GM12878 (cell line): ENCODE measurements at regions not wholly inside any gene's neighbourhood (a gene's known extent, or its start where the extent isn't known, plus 50 kb on each side); places are given as distances from the start of the nearest gene placed in this dataset.

ENCODE experiments used
- ATAC-seq: fragments of 200-7000 bp; cut with Tn5 transposase; 3 replicates; pipeline ENCODE4 v1.9.1; 2020; ENCODE audit warnings: mild to moderate bottlenecking, moderate library complexity
- BruUV-seq: library from RNA; stranded (reverse); fragments of 400-500 nt; replicated peaks from 2 replicates; lab custom pipeline; 2021; lab: Mats Ljungman, UMichigan
- CTCF ChIA-PET: fragments of 300-600 bp; sonication (Branson Sonifier 250); formaldehyde crosslinking; extraction: SDS; loops from one replicate; lab custom pipeline; 2021; ENCODE audit warnings: inconsistent platforms; lab: Yijun Ruan, JAX
- POLR2A ChIA-PET: fragments of 350-600 bp; formaldehyde crosslinking; extraction: SDS; loops from one replicate; lab custom pipeline; 2021; ENCODE audit warnings: inconsistent platforms; lab: Charles Lee
- RAD21 ChIA-PET: fragments of 300-600 bp; sonication (Branson Sonifier 250); formaldehyde crosslinking; loops from one replicate; lab custom pipeline; 2023; ENCODE audit warnings: antibody characterized with exemption; ENCODE audit not compliant: unreplicated experiment; lab: Charles Lee
- SMC1A ChIA-PET: fragments of 300-600 bp; sonication (Branson Sonifier 250); formaldehyde crosslinking; loops from one replicate; lab custom pipeline; 2023; ENCODE audit not compliant: unreplicated experiment, uncharacterized antibody; lab: Charles Lee
- DNase-seq: peaks from one replicate; pipeline ENCODE4 v3.0.0-alpha.2; 2011; ENCODE audit warnings: low read depth, low spot score
- FAIRE-seq: peaks from 3 replicates; lab custom pipeline; 2011; peaks lifted over from hg19 to GRCh38; lab: Jason Lieb, UNC
- H2AFZ ChIP-seq: 2 replicates; pipeline ENCODE4 v1.6.0; 2011; ENCODE audit warnings: low read depth, low read length, control low read depth; ENCODE audit not compliant: control insufficient read depth
- H3K27ac ChIP-seq: 2 replicates; pipeline ENCODE4 v1.5.1; 2011; ENCODE audit warnings: control low read depth; ENCODE audit not compliant: control insufficient read depth, insufficient read depth
- H3K27me3 ChIP-seq, 2 experiments: replicated peaks in 1 of 2; 2 replicates each; pipeline versions ENCODE4 v1.6.0 to v1.6.1; 2011; ENCODE audit warnings: low read length in 1 of 2; ENCODE audit not compliant: control insufficient read depth in 2 of 2, insufficient read depth in 2 of 2
- H3K36me3 ChIP-seq, 2 experiments: 2 replicates each; pipeline ENCODE4 v1.5.1; 2011; ENCODE audit warnings: low read length in 1 of 2; ENCODE audit not compliant: control insufficient read depth in 2 of 2, insufficient read depth in 2 of 2
- H3K4me1 ChIP-seq: 2 replicates; pipeline ENCODE4 v1.6.1; 2011; ENCODE audit warnings: mild to moderate bottlenecking, low read length, moderate library complexity, mixed read lengths; ENCODE audit not compliant: control insufficient read depth, insufficient read depth
- H3K4me2 ChIP-seq: 2 replicates; pipeline ENCODE4 v1.6.0; 2011; ENCODE audit warnings: control low read depth; ENCODE audit not compliant: control insufficient read depth, insufficient read depth
- H3K4me3 ChIP-seq: fragments of 200-600 bp; sonication (generic); 2 replicates; pipeline ENCODE4 v1.5.1; 2016
- H3K79me2 ChIP-seq: 2 replicates; pipeline ENCODE4 v1.6.0; 2011; ENCODE audit warnings: low read length; ENCODE audit not compliant: control insufficient read depth, insufficient read depth
- H3K9ac ChIP-seq: 2 replicates; pipeline ENCODE4 v1.8.0; 2011; ENCODE audit warnings: low read length, control low read depth, mixed read lengths; ENCODE audit not compliant: control insufficient read depth, insufficient read depth
- H3K9me3 ChIP-seq: replicated peaks from 3 replicates; pipeline ENCODE4 v1.5.1; 2011; ENCODE audit warnings: mild to moderate bottlenecking, low read length; ENCODE audit not compliant: control insufficient read depth, insufficient read depth
- H4K20me1 ChIP-seq: 2 replicates; pipeline ENCODE4 v1.6.0; 2011; ENCODE audit not compliant: control insufficient read depth, insufficient read depth
- BMI1 ChIP-seq: fragments of 450-650 bp; IDR thresholded peaks from 2 replicates; pipeline ENCODE4 v1.6.1; 2016; ENCODE audit warnings: mild to moderate bottlenecking, moderate library complexity, borderline replicate concordance
- HDGF ChIP-seq: fragments of 450-650 bp; IDR thresholded peaks from 2 replicates; pipeline ENCODE4 v1.6.1; 2016; ENCODE audit warnings: antibody characterized with exemption
- IKZF1 ChIP-seq: fragments of 450-650 bp; conservative IDR thresholded peaks from 2 replicates; pipeline ENCODE4 v1.6.1; 2017; ENCODE audit warnings: antibody characterized with exemption, mild to moderate bottlenecking
- IRF4 ChIP-seq: IDR thresholded peaks from 2 replicates; pipeline ENCODE4 v1.6.1; 2011; ENCODE audit warnings: low read depth, low read length
- MTA3 ChIP-seq: IDR thresholded peaks from 2 replicates; pipeline ENCODE4 v1.6.1; 2012; ENCODE audit warnings: low read length, inconsistent platforms, borderline replicate concordance
- POLR2AphosphoS2 ChIP-seq: IDR thresholded peaks from 2 replicates; pipeline ENCODE4 v1.6.1; 2011; ENCODE audit warnings: low read depth, mild to moderate bottlenecking, low read length, improper control_type of control experiment, moderate library complexity
- SPI1 ChIP-seq: IDR thresholded peaks from 2 replicates; pipeline ENCODE4 v1.6.1; 2011; ENCODE audit warnings: low read depth, mild to moderate bottlenecking, low read length, moderate library complexity, borderline replicate concordance; ENCODE audit not compliant: insufficient read depth
- SRF ChIP-seq, 2 experiments: IDR thresholded peaks; 2 replicates each; pipeline ENCODE4 v1.6.1; 2011; ENCODE audit warnings: low read depth in 2 of 2, low read length in 2 of 2, mild to moderate bottlenecking in 1 of 2, moderate library complexity in 1 of 2
- YBX1 ChIP-seq: fragments of 450-650 bp; IDR thresholded peaks from 2 replicates; pipeline ENCODE4 v1.6.1; 2016; ENCODE audit warnings: antibody characterized with exemption
- YY1 ChIP-seq: IDR thresholded peaks from 2 replicates; pipeline ENCODE4 v1.6.1; 2011; ENCODE audit warnings: low read depth, mild to moderate bottlenecking, low read length
- ZBED1 ChIP-seq: IDR thresholded peaks from 2 replicates; pipeline ENCODE4 v1.6.1; 2016; ENCODE audit warnings: borderline replicate concordance
- ZNF592 ChIP-seq: fragments of 450-650 bp; IDR thresholded peaks from 2 replicates; pipeline ENCODE4 v1.6.1; 2017; ENCODE audit warnings: mild to moderate bottlenecking, moderate library complexity
- WGBS: methylation state at CpG from one replicate; pipeline ENCODE4 v1.1.6; 2016; ENCODE audit warnings: low lambda C conversion rate; ENCODE audit not compliant: insufficient replicate concordance, insufficient coverage; ENCODE audit errors: missing lambda C conversion rate; 5-methylcytosine and 5-hydroxymethylcytosine counted together
- in situ Hi-C: fragments of 300-500 bp; cut with MboI; formaldehyde crosslinking; loops from 9 replicates; pipeline ENCODE4 v1.14.3; 2018; ENCODE audit warnings: mixed read lengths
- intact Hi-C: fragments of 100-400 bp; cut with micrococcal nuclease; formaldehyde crosslinking; loops from one replicate; pipeline ENCODE4 v1.14.2; 2022; ENCODE audit not compliant: unreplicated experiment

GRCh38 chr3:3666664-3667063, 132.6 kb upstream of the LRRN1 start (continued):
- TF ChIP-seq ZNF592 (no peak), MTA3 (peak; percentile 20; the same call in 1 of the 2 replicates), YBX1 (no peak), BMI1 (peak; percentile 63; the same call in 1 of the 2 replicates), IKZF1 (peak; percentile 93), POLR2AphosphoS2 (no peak), IRF4 (peak; percentile 43; the same call in 1 of the 2 replicates), SRF (IDR thresholded peaks at IDR 0.05; ENCODE audit: low read depth in 2 of 2, low read length in 2 of 2) (no peak)
- TF ChIP-seq, all 136 proteins: peak for 40

GRCh38 chr3:3665961-3666640, 133.1 kb upstream of the LRRN1 start:
- 19% methylated on average over 13 of the region's 13 CpGs for WGBS
- CTCF ChIA-PET, result interaction anchor here (1.5 kb wide), 1 partner anchor 332 kb away, joined by 4 read pairs; no protein-coding TSS in a partner anchor
- no peaks in the 10 kb centered on the region; a peak in 1 of 4 replicates for H3K27me3 ChIP-seq
- no peaks in the 10 kb centered on the region for H3K36me3 ChIP-seq
- intact Hi-C loops, result no loop called here
- peaks cover 7% of the 10 kb centered on the region for H3K4me1 ChIP-seq
- TF ChIP-seq MTA3 (peak; percentile 19; the same call in 1 of the 2 replicates), HDGF (no peak), YY1 (0 out of 2 replicates have a peak, but pooled peaks have one; percentile 28), SPI1 (peak; percentile 60; the same call in 1 of the 2 replicates), ZBED1 (no peak)
- TF ChIP-seq, all 136 proteins: peak for 3
- H3K4me3 ChIP-seq, result no peak overlapping the region; the same call in 1 of the 2 replicates
- FAIRE-seq, result no peak
- RAD21 ChIA-PET, result interaction anchor here (0.7 kb wide), 1 partner anchor 248 kb away, joined by 4 read pairs; no protein-coding TSS in a partner anchor
- peak; percentile 23 for DNase-seq
- peak overlapping the region; percentile 51 for H3K27ac ChIP-seq
- POLR2A ChIA-PET, result interaction anchor here (0.7 to 1.2 kb wide), 3 partner anchors 20 to 841 kb away, joined by 3 to 5 read pairs (median 4); no protein-coding TSS in a partner anchor
- peak overlapping the region; percentile 70 for H3K4me2 ChIP-seq
- in situ Hi-C loops, result no loop called here
- H4K20me1 ChIP-seq, result no peaks in the 10 kb centered on the region
- BruUV-seq, result no TSS peak
- SMC1A ChIA-PET, result no interaction called here
- H3K9me3 ChIP-seq, result no peaks in the 10 kb centered on the region; the same call in 2 of the 3 replicates
- H3K79me2 ChIP-seq, result no peaks in the 10 kb centered on the region
- no peak overlapping the region; the same call in 1 of the 2 replicates for H3K9ac ChIP-seq
- ATAC-seq, result peak; percentile 79
- peak overlapping the region; percentile 76 for H2AFZ ChIP-seq
